Thyroid gland (tissue), 4 donors: ENCODE measurements at regions not wholly inside any gene's neighbourhood (a gene's known extent, or its start where the extent isn't known, plus 50 kb on each side); places are given as distances from the start of the nearest gene placed in this dataset.
A peak's percentile ranks its signal among the peaks of the same experiment; 100 is the strongest.

ENCODE experiments used
- DNase-seq, 2 donors: peaks; one replicate each; pipeline ENCODE4 v3.0.0-alpha.2; 2019
- H3K27ac ChIP-seq, 3 donors: fragments of 200-600 bp; sonication (generic); 1 replicate in 2 of 3; 2 replicates in 1 of 3; pipeline ENCODE4 v1.5.1; 2016 to 2019; ENCODE audit warnings: mild to moderate bottlenecking in 1 of 3, moderate library complexity in 1 of 3
- H3K27me3 ChIP-seq: fragments of 200-600 bp; sonication (generic); one replicate; pipeline ENCODE4 v1.5.1; 2019
- H3K36me3 ChIP-seq, 2 donors: fragments of 200-600 bp; sonication (generic); one replicate each; pipeline ENCODE4 v1.5.1; 2016 to 2019
- H3K4me1 ChIP-seq, 2 donors: fragments of 200-600 bp; sonication (generic); one replicate each; pipeline ENCODE4 v1.5.1; 2017 to 2019
- H3K4me3 ChIP-seq, 3 donors: fragments of 200-600 bp; sonication (generic); replicated peaks in 1 of 3; 1 replicate in 2 of 3; 2 replicates in 1 of 3; pipeline ENCODE4 v1.5.1; 2016; ENCODE audit warnings: mild to moderate bottlenecking in 1 of 3
- H3K9me3 ChIP-seq: fragments of 200-600 bp; sonication (generic); one replicate; pipeline ENCODE4 v1.5.1; 2017
- POLR2A ChIP-seq, 2 donors: fragments of 450-650 bp; IDR thresholded peaks; one replicate each; pipeline ENCODE4 v1.6.1; 2017; ENCODE audit warnings: antibody characterized with exemption in 2 of 2, mild to moderate bottlenecking in 2 of 2, moderate library complexity in 1 of 2
- WGBS, 2 donors: methylation state at CpG; one replicate each; pipeline ENCODE4 v1.1.5; 2017; 5-methylcytosine and 5-hydroxymethylcytosine counted together
- intact Hi-C: fragments of 100-400 bp; cut with DNase I; formaldehyde crosslinking; loops from one replicate; pipeline ENCODE4 v1.15.1; 2023
- TF ChIP-seq, protein P1 (sequence below), 6 experiments: fragments of 200-600 bp in 3 of 6; fragments of 450-650 bp in 3 of 6; sonication (generic) in 3 of 6; IDR thresholded peaks; one replicate each; pipeline ENCODE4 v1.5.1; 2016 to 2019; ENCODE audit warnings: antibody characterized with exemption in 6 of 6, mild to moderate bottlenecking in 2 of 6, inconsistent platforms in 1 of 6, moderate library complexity in 1 of 6

- DNase-seq: no peak
- H3K27ac ChIP-seq: no peak overlapping the region
- no peak for TF ChIP-seq POLR2A (IDR thresholded peaks at IDR 0.05)
- TF ChIP-seq, protein P1, sequence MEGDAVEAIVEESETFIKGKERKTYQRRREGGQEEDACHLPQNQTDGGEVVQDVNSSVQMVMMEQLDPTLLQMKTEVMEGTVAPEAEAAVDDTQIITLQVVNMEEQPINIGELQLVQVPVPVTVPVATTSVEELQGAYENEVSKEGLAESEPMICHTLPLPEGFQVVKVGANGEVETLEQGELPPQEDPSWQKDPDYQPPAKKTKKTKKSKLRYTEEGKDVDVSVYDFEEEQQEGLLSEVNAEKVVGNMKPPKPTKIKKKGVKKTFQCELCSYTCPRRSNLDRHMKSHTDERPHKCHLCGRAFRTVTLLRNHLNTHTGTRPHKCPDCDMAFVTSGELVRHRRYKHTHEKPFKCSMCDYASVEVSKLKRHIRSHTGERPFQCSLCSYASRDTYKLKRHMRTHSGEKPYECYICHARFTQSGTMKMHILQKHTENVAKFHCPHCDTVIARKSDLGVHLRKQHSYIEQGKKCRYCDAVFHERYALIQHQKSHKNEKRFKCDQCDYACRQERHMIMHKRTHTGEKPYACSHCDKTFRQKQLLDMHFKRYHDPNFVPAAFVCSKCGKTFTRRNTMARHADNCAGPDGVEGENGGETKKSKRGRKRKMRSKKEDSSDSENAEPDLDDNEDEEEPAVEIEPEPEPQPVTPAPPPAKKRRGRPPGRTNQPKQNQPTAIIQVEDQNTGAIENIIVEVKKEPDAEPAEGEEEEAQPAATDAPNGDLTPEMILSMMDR (IDR thresholded peaks at IDR 0.05): no peak
- 94 to 96% methylated on average over 9 of the region's 9 CpGs for WGBS, 2 donors
- no peaks in the 10 kb centered on the region for H3K4me1 ChIP-seq
- no peaks in the 10 kb centered on the region for H3K9me3 ChIP-seq
- intact Hi-C loops: no loop called here
- H3K4me3 ChIP-seq: no peak overlapping the region
- H3K36me3 ChIP-seq: no peaks in the 10 kb centered on the region
- no peaks in the 10 kb centered on the region for H3K27me3 ChIP-seq
These were observed 340.5 kb downstream of the BUD13 start for GRCh38 chr11:116432301-116432700.

DNA sequence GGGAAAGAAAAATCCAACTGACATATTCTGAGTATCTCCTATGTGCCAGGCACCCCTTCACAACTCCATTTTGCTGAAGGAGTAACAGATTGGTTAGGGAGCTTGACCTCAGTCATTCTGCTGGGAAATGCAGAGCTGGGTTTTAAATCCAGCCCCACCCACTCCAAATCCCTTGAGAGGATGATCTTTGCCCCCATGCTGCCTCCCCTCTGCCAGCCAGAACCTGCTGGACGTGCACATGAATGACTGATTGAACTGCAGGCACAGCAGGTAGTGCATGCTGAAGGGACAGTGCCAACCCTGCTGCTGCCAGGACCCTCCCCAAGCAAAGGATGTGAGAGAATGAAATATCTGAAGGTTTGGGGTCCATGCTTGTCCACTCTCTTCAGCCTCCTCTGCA lies 340.9 kb downstream of the BUD13 start:
- no peaks in the 10 kb centered on the region for H3K4me1 ChIP-seq
- no peak overlapping the region for H3K4me3 ChIP-seq
- TF ChIP-seq, protein P1 (IDR thresholded peaks at IDR 0.05): no peak
- no peak for TF ChIP-seq POLR2A (IDR thresholded peaks at IDR 0.05)
- no peaks in the 10 kb centered on the region for H3K9me3 ChIP-seq
- WGBS, 2 donors: 50 to 67% methylated on average over 1 of the region's 1 CpG
- no peaks in the 10 kb centered on the region for H3K27me3 ChIP-seq
- no peaks in the 10 kb centered on the region for H3K36me3 ChIP-seq
- no peak overlapping the region for H3K27ac ChIP-seq
- intact Hi-C loops: no loop called here
- DNase-seq: no peak

GRCh38 chr11:116428638-116428975 lies 344.2 kb downstream of the BUD13 start:
- WGBS, 2 donors: 40 to 71% methylated on average over 6 of the region's 6 CpGs

DNA sequence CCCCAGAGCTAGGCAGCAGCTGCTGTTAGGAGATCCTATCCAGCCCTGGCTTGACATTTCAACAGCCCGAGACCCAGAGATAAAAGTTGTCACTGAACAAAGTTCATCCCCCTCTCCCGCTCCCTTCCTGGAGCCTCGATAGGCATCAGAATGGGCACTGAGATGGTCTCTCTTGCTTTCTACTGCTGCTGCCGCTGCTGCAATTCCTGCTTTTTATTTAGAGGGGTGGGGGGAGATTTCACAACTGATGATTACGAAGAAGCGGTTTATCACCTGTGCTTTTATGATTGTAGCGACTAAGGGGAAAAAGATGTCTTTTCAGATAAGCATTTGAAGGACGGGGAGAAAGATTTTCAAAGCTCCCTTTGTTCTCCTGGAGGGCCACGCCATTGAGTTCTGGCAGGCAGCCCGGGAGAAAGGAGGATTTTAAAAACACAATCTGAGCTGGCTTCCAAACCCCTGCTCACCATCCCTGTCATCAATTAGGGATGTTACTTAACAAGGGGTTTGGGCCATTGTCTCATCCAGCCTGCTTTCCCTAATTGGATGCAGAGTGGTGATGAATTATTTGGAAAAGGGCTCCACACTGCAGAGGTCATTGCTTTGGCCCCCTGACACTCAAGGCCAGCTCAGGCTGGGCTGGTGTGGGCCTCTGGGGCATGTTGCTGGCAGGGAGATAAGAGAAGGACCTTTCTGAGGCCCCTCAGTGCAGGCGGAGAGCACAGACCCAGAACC lies 344.7 kb downstream of the BUD13 start:
- Histone ChIP-seq H3K36me3 (no peaks in the 10 kb centered on the region), H3K27ac (no peak overlapping the region), H3K9me3 (no peaks in the 10 kb centered on the region), H3K27me3 (no peaks in the 10 kb centered on the region), H3K4me1 (no peaks in the 10 kb centered on the region), H3K4me3 (no peak overlapping the region)
- intact Hi-C loops: no loop called here
- DNase-seq: peak; percentile 47 to 56
- no peak for TF ChIP-seq POLR2A (IDR thresholded peaks at IDR 0.05)
- TF ChIP-seq, protein P1 (IDR thresholded peaks at IDR 0.05): no peak
- 22 to 23% methylated on average over 11 of the region's 11 CpGs for WGBS, 2 donors

More at GRCh38 chr11:116428638-116428975, 344.2 kb downstream of the BUD13 start:
- no peak overlapping the region for H3K4me3 ChIP-seq
- TF ChIP-seq, protein P1 (IDR thresholded peaks at IDR 0.05): no peak
- no peak for TF ChIP-seq POLR2A (IDR thresholded peaks at IDR 0.05)
- DNase-seq: no peak
- no peaks in the 10 kb centered on the region for H3K9me3 ChIP-seq
- H3K27ac ChIP-seq: no peak overlapping the region
- no peaks in the 10 kb centered on the region for H3K27me3 ChIP-seq
- no peaks in the 10 kb centered on the region for H3K4me1 ChIP-seq
- intact Hi-C loops: no loop called here
- no peaks in the 10 kb centered on the region for H3K36me3 ChIP-seq

DNA sequence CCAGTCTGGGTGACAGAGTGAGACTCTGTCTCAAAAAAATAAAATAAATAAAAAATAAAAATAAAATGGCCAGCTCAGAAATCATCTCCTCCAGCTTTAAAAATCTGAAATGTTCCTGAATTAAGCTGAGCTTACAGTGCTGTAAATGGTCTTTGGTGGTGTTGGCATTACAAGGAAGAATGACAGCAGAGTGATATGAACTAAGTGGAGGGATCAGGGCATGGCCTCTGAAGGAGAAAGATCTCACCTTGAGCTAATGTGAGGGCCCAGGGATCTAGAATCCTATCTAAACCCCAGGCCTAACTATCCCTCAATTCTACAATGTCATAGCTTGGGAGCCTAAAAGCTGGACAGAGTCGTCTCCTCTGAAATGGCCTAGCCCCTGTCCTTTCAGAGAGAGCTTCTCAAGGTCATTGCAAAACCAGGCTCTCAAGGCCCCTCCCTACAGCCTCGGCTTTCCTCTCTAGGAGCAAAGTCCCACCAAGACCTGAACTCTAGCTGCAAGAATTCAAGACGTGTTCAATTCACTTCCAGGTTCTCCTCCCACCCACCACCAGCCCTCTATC lies 345.4 kb downstream of the BUD13 start:
- no peak for DNase-seq
- H3K9me3 ChIP-seq: no peaks in the 10 kb centered on the region
- H3K36me3 ChIP-seq: no peaks in the 10 kb centered on the region
- intact Hi-C loops: no loop called here
- no peaks in the 10 kb centered on the region for H3K4me1 ChIP-seq
- H3K27ac ChIP-seq: no peak overlapping the region
- no peak for TF ChIP-seq POLR2A (IDR thresholded peaks at IDR 0.05)
- TF ChIP-seq, protein P1 (IDR thresholded peaks at IDR 0.05): no peak
- H3K27me3 ChIP-seq: no peaks in the 10 kb centered on the region
- 36 to 44% methylated on average over 3 of the region's 3 CpGs for WGBS, 2 donors
- no peak overlapping the region for H3K4me3 ChIP-seq
